ENCODE measurements at regions not wholly inside any gene's neighbourhood (a gene's known extent, or its start where the extent isn't known, plus 50 kb on each side); places are given as distances from the start of the nearest gene placed in this dataset.

DNA sequence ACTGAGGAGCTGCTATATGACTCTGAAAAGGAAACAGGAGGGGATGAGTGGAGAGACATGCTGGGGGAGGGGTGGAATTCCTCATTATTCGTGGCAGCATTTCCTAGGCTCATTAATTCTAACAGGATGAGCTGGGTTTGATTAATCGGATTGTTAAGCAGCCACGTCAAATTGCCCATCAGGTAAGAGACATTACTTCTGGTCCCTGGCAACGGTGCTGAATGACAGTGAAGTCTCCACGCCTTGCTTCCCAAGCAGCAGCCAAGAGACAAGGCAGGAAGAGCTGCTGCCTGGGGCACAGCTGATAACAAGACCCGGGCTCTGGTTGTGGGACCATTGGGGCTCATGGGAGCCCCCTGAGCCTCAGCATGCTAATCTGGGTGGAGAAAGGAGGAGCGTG, 86.6 kb downstream of the MARCHF4 start:
- TF ChIP-seq, protein P1, sequence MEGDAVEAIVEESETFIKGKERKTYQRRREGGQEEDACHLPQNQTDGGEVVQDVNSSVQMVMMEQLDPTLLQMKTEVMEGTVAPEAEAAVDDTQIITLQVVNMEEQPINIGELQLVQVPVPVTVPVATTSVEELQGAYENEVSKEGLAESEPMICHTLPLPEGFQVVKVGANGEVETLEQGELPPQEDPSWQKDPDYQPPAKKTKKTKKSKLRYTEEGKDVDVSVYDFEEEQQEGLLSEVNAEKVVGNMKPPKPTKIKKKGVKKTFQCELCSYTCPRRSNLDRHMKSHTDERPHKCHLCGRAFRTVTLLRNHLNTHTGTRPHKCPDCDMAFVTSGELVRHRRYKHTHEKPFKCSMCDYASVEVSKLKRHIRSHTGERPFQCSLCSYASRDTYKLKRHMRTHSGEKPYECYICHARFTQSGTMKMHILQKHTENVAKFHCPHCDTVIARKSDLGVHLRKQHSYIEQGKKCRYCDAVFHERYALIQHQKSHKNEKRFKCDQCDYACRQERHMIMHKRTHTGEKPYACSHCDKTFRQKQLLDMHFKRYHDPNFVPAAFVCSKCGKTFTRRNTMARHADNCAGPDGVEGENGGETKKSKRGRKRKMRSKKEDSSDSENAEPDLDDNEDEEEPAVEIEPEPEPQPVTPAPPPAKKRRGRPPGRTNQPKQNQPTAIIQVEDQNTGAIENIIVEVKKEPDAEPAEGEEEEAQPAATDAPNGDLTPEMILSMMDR (IDR thresholded peaks at IDR 0.05), result no peak
- TF ChIP-seq POLR2A (IDR thresholded peaks at IDR 0.05), result no peak

All from lower leg skin (tissue), 3 donors.